Mesenchymal stem cell (in vitro differentiated cells and primary cell): ENCODE measurements at regions not wholly inside any gene's neighbourhood (a gene's known extent, or its start where the extent isn't known, plus 50 kb on each side); places are given as distances from the start of the nearest gene placed in this dataset.

Source experiments
- DNase-seq: peaks from one replicate; pipeline ENCODE4 v3.0.0-alpha.2; 2013
- H2AFZ ChIP-seq: one replicate; pipeline ENCODE4 v1.6.1; 2013; ENCODE audit warnings: low read depth, mild to moderate bottlenecking, control low read depth, inconsistent platforms, low read length, moderate library complexity
- H2AK5ac ChIP-seq: 2 replicates; pipeline ENCODE4 v1.6.1; 2013; ENCODE audit warnings: low read length, moderate library complexity, mild to moderate bottlenecking, inconsistent platforms; ENCODE audit not compliant: severe bottlenecking
- H2BK120ac ChIP-seq: one replicate; pipeline ENCODE4 v1.6.1; 2013; ENCODE audit warnings: low read depth, mild to moderate bottlenecking, inconsistent platforms, low read length, moderate library complexity
- H2BK12ac ChIP-seq, 2 experiments: one replicate each; pipeline ENCODE4 v1.6.1; 2013; ENCODE audit warnings: inconsistent platforms in 2 of 2, low read length in 2 of 2, mild to moderate bottlenecking in 2 of 2, moderate library complexity in 2 of 2, control low read depth in 1 of 2
- H2BK15ac ChIP-seq: one replicate; pipeline ENCODE4 v1.6.1; 2013; ENCODE audit warnings: mild to moderate bottlenecking, low read depth, inconsistent platforms; ENCODE audit not compliant: poor library complexity, severe bottlenecking
- H2BK5ac ChIP-seq: 2 replicates; pipeline ENCODE4 v1.6.1; 2013; ENCODE audit warnings: low read depth, mild to moderate bottlenecking, low read length, control low read depth, inconsistent platforms; ENCODE audit not compliant: poor library complexity, severe bottlenecking
- H3K14ac ChIP-seq, 2 experiments: one replicate each; pipeline ENCODE4 v1.6.1; 2013; ENCODE audit warnings: inconsistent platforms in 2 of 2, low read length in 2 of 2, control low read depth in 1 of 2, mild to moderate bottlenecking in 1 of 2, moderate library complexity in 1 of 2
- H3K18ac ChIP-seq, 2 experiments: one replicate each; pipeline ENCODE4 v1.6.1; 2013; ENCODE audit warnings: inconsistent platforms in 2 of 2, low read length in 2 of 2, control low read depth in 1 of 2, low read depth in 1 of 2, mild to moderate bottlenecking in 1 of 2
- H3K23ac ChIP-seq, 2 experiments: one replicate each; pipeline ENCODE4 v1.6.1; 2013; ENCODE audit warnings: inconsistent platforms in 2 of 2, low read length in 2 of 2, mild to moderate bottlenecking in 2 of 2, moderate library complexity in 2 of 2, control low read depth in 1 of 2
- H3K27ac ChIP-seq: 2 replicates; pipeline ENCODE4 v1.5.1; 2013; ENCODE audit warnings: mild to moderate bottlenecking, moderate library complexity, low read length, control low read depth, inconsistent platforms; ENCODE audit not compliant: poor library complexity, severe bottlenecking
- H3K27me3 ChIP-seq, 2 experiments: 2 replicates each; pipeline versions ENCODE4 v1.6.1 to v1.7.0; 2013; ENCODE audit warnings: low read length in 2 of 2, mild to moderate bottlenecking in 2 of 2, moderate library complexity in 2 of 2, control low read depth in 1 of 2, inconsistent platforms in 1 of 2; ENCODE audit not compliant: control insufficient read depth in 1 of 2, insufficient read depth in 1 of 2
- H3K36me3 ChIP-seq, 2 experiments: 2 replicates each; pipeline versions ENCODE4 v1.6.1 to v1.7.0; 2013; ENCODE audit warnings: low read length in 2 of 2, control low read depth in 1 of 2, inconsistent platforms in 1 of 2, low read depth in 1 of 2, mild to moderate bottlenecking in 1 of 2; ENCODE audit not compliant: insufficient read depth in 2 of 2, control insufficient read depth in 1 of 2
- H3K4ac ChIP-seq, 2 experiments: one replicate each; pipeline ENCODE4 v1.6.1; 2013; ENCODE audit warnings: inconsistent platforms in 2 of 2, low read length in 2 of 2, mild to moderate bottlenecking in 2 of 2, moderate library complexity in 2 of 2, control low read depth in 1 of 2, low read depth in 1 of 2
- H3K4me1 ChIP-seq: 2 replicates; pipeline ENCODE4 v1.6.1; 2013; ENCODE audit warnings: low read depth, low read length, control low read depth; ENCODE audit not compliant: control insufficient read depth, insufficient read depth
- H3K4me2 ChIP-seq: 2 replicates; pipeline ENCODE4 v1.6.1; 2013; ENCODE audit warnings: low read length, mild to moderate bottlenecking, inconsistent platforms; ENCODE audit not compliant: poor library complexity, severe bottlenecking
- H3K4me3 ChIP-seq, 2 experiments: 2 replicates each; pipeline versions ENCODE4 v1.5.1 to v1.7.0; 2013; ENCODE audit warnings: low read length in 2 of 2, mild to moderate bottlenecking in 2 of 2, control low read depth in 1 of 2, low read depth in 1 of 2; ENCODE audit not compliant: insufficient read depth in 1 of 2
- H3K79me1 ChIP-seq: replicated peaks from 2 replicates; pipeline ENCODE4 v1.6.1; 2013; ENCODE audit warnings: mild to moderate bottlenecking, control low read depth, low read length, inconsistent platforms; ENCODE audit not compliant: poor library complexity, severe bottlenecking
- H3K9ac ChIP-seq: 2 replicates; pipeline ENCODE4 v1.7.0; 2013; ENCODE audit warnings: mild to moderate bottlenecking, low read length, moderate library complexity
- H3K9me3 ChIP-seq: 2 replicates; pipeline ENCODE4 v1.7.0; 2013; ENCODE audit warnings: mild to moderate bottlenecking, low read length; ENCODE audit not compliant: control insufficient read depth
- H4K8ac ChIP-seq: one replicate; pipeline ENCODE4 v1.6.1; 2013; ENCODE audit warnings: inconsistent platforms, mild to moderate bottlenecking, low read length, moderate library complexity
- H4K91ac ChIP-seq: one replicate; pipeline ENCODE4 v1.6.1; 2013; ENCODE audit warnings: mild to moderate bottlenecking, low read length, inconsistent platforms
- WGBS: methylation state at CpG from one replicate; pipeline ENCODE4 v1.1.7; 2013; ENCODE audit warnings: mixed read lengths; 5-methylcytosine and 5-hydroxymethylcytosine counted together

DNA sequence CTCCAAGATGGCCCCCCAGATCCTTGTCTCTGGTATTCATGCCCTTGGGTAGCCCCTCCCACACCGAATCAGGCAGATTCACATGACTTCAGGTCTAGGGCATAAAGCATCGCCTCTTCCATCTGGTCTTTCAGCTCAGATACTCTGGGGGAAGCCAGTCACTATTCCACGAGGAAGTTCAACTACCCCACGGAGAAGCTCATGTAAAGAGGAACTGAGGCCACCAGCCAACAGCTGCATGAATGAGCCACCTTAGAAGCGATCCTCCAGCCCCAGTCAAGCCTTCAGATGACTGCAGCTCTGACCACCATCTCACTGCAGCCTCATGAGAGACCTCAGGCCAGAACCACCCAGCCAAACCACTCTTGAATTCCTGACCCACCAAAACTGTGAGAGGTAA lies 54.1 kb downstream of the SOCS3 start:
- H2BK5ac ChIP-seq, result no peak overlapping the region
- H3K9me3 ChIP-seq, result no peaks in the 10 kb centered on the region
- no peak overlapping the region for H3K27ac ChIP-seq
- no peak overlapping the region for H2BK12ac ChIP-seq
- H3K27me3 ChIP-seq, result no peaks in the 10 kb centered on the region
- H3K4ac ChIP-seq, result no peak overlapping the region
- H3K4me2 ChIP-seq, result no peak overlapping the region
- DNase-seq, result no peak
- peaks cover 6% of the 10 kb centered on the region for H3K4me1 ChIP-seq
- H4K91ac ChIP-seq, result no peak overlapping the region
- H2AK5ac ChIP-seq, result no peak overlapping the region
- H3K18ac ChIP-seq, result no peak overlapping the region
- H2AFZ ChIP-seq, result no peak overlapping the region
- H3K79me1 ChIP-seq, result no peaks in the 10 kb centered on the region
- WGBS, result 91% methylated on average over 5 of the region's 5 CpGs
- no peak overlapping the region for H4K8ac ChIP-seq
- no peaks in the 10 kb centered on the region for H3K36me3 ChIP-seq
- H3K23ac ChIP-seq, result no peak overlapping the region
- no peak overlapping the region for H3K4me3 ChIP-seq
- no peak overlapping the region for H2BK15ac ChIP-seq
- peak overlapping the region in 1 of 2 experiments; percentile 36 for H3K14ac ChIP-seq
- H2BK120ac ChIP-seq, result no peak overlapping the region
- H3K9ac ChIP-seq, result no peak overlapping the region

DNA sequence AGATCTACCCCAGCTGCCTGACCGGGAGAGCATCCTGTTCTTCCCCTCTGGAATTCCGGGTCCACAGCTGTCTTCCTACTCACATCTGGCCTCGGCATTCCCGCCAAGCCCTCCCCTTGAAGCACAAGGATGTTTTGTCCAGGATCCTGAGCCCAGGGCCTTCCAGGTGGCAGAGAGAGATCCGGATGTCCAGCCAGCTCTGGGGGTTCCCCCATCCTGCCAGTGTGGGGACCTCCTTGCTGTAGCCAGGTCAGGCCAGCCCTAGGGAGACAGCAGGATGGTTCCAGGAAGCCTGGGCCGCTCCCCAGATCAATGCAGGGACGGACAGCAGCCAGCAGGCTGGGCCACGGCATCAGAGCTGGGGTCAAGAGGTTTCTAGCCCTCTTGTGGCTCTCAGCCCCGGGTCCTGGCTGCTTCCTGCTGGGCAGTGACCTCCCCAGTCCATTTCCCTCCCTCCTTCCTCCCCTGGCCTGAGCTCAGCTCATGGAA lies 55.3 kb downstream of the SOCS3 start:
- no peak overlapping the region for H3K4me3 ChIP-seq
- H3K79me1 ChIP-seq, result no peaks in the 10 kb centered on the region
- no peaks in the 10 kb centered on the region for H3K9me3 ChIP-seq
- no peak overlapping the region for H3K27ac ChIP-seq
- H3K18ac ChIP-seq, result no peak overlapping the region
- no peak overlapping the region for H2BK5ac ChIP-seq
- no peak overlapping the region for H2BK15ac ChIP-seq
- H2BK12ac ChIP-seq, result peak overlapping the region; percentile 1 to 44
- H3K36me3 ChIP-seq, result no peaks in the 10 kb centered on the region
- no peak overlapping the region for H2AFZ ChIP-seq
- H3K27me3 ChIP-seq, result no peaks in the 10 kb centered on the region
- DNase-seq, result peak; percentile 8
- no peak overlapping the region for H2BK120ac ChIP-seq
- H3K9ac ChIP-seq, result no peak overlapping the region
- H3K4me1 ChIP-seq, result peaks cover 10% of the 10 kb centered on the region
- H4K8ac ChIP-seq, result peak overlapping the region; percentile 55
- H3K4ac ChIP-seq, result no peak overlapping the region
- H3K23ac ChIP-seq, result no peak overlapping the region
- 48% methylated on average over 9 of the region's 9 CpGs for WGBS
- H3K14ac ChIP-seq, result no peak overlapping the region
- no peak overlapping the region for H2AK5ac ChIP-seq
- peak overlapping the region; percentile 25 for H4K91ac ChIP-seq
- no peak overlapping the region for H3K4me2 ChIP-seq

DNA sequence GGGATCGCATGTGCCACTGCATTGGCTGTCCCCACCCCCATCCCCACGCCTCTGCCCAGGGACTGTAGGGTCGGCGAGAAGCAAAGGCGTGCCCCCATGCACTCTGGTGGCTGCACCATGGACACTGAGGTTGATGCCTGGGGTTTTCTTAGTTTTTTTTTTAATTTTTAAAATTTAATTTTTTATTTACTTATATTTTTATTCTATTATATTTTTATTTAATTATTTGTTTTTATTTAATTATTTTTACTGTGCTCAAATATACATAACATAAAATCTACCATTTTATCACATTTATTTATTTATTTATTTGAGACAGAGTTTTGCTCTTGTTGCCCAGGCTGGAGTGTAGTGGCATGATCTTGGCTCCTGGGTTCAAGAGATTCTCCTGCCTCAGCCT lies 57.4 kb downstream of the SOCS3 start:
- Histone ChIP-seq H4K8ac (no peak overlapping the region), H3K4me2 (no peak overlapping the region), H3K27ac (no peak overlapping the region), H3K4me3 (no peak overlapping the region), H3K4me1 (peaks cover 8% of the 10 kb centered on the region), H2BK15ac (peak overlapping the region; percentile 70), H2BK12ac (peak overlapping the region in 1 of 2 experiments; percentile 11), H3K79me1 (no peaks in the 10 kb centered on the region), H3K36me3 (no peaks in the 10 kb centered on the region), H3K9ac (no peak overlapping the region), H2AFZ (no peak overlapping the region), H2BK120ac (no peak overlapping the region), H2AK5ac (no peak overlapping the region), H3K4ac (no peak overlapping the region), H3K23ac (no peak overlapping the region), H3K27me3 (no peaks in the 10 kb centered on the region), H4K91ac (peak overlapping the region; percentile 0), H3K9me3 (no peaks in the 10 kb centered on the region), H3K18ac (no peak overlapping the region), H3K14ac (no peak overlapping the region), H2BK5ac (no peak overlapping the region)
- 100% methylated on average over 2 of the region's 5 CpGs for WGBS
- DNase-seq, result no peak

DNA sequence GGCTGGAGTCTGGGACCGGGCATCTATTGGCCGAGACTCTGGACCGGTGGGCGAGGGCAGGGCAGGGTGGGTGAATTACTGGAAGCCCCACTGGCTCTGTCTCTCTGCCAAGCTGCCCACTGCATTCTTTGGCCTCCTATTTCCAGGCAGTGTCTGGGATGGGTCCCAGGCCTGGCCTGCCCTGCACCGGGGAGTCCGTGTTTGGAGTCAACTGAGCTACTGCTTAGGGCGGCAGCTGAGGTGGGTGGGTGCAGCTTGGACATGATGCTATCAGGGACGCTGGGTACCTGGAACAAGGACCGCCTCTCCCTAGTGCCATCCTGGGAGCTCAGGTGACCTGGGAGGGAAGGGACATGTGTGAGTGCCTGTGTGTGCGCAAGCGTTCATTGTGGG lies 58.1 kb downstream of the SOCS3 start:
- no peak overlapping the region for H2BK5ac ChIP-seq
- WGBS, result 91% methylated on average over 11 of the region's 11 CpGs
- no peak overlapping the region for H3K27ac ChIP-seq
- H3K27me3 ChIP-seq, result no peaks in the 10 kb centered on the region
- H4K91ac ChIP-seq, result peak overlapping the region; percentile 0
- peak overlapping the region; percentile 4 for H2BK15ac ChIP-seq
- H3K9ac ChIP-seq, result no peak overlapping the region
- no peaks in the 10 kb centered on the region for H3K79me1 ChIP-seq
- H3K4me3 ChIP-seq, result no peak overlapping the region
- H3K36me3 ChIP-seq, result no peaks in the 10 kb centered on the region
- no peak overlapping the region for H3K23ac ChIP-seq
- H2BK120ac ChIP-seq, result no peak overlapping the region
- H3K4ac ChIP-seq, result no peak overlapping the region
- H3K14ac ChIP-seq, result no peak overlapping the region
- no peak for DNase-seq
- H2AFZ ChIP-seq, result no peak overlapping the region
- H3K9me3 ChIP-seq, result no peaks in the 10 kb centered on the region
- no peak overlapping the region for H2AK5ac ChIP-seq
- H3K4me1 ChIP-seq, result peaks cover 8% of the 10 kb centered on the region
- no peak overlapping the region for H3K18ac ChIP-seq
- peak overlapping the region in 1 of 2 experiments; percentile 38 for H2BK12ac ChIP-seq
- no peak overlapping the region for H4K8ac ChIP-seq
- H3K4me2 ChIP-seq, result no peak overlapping the region
